OCI-LY3 (cell line): ENCODE measurements at regions not wholly inside any gene's neighbourhood (a gene's known extent, or its start where the extent isn't known, plus 50 kb on each side); places are given as distances from the start of the nearest gene placed in this dataset.

Experiments
- CTCF ChIP-seq: fragments of 200-600, 300-600 bp; sonication (generic); IDR thresholded peaks from 2 replicates; pipeline ENCODE4 v1.5.1; 2014; ENCODE audit warnings: antibody characterized with exemption, low read length, low read depth
- EZH2phosphoT487 ChIP-seq: fragments of 200-600 bp; shearing (Covaris generic); IDR thresholded peaks from 2 replicates; pipeline ENCODE4 v1.6.1; 2018; ENCODE audit warnings: antibody characterized with exemption, mixed run types, low read depth

- no peak for TF ChIP-seq CTCF
- TF ChIP-seq EZH2phosphoT487: no peak
Observed at GRCh38 chr1:30307182-30307581, 416.2 kb downstream of the MATN1 start.
